ENCODE measurements at regions not wholly inside any gene's neighbourhood (a gene's known extent, or its start where the extent isn't known, plus 50 kb on each side); places are given as distances from the start of the nearest gene placed in this dataset.

GRCh38 chrX:40504801-40505605 is 75.8 kb upstream of the ATP6AP2 start:
- DNase-seq (ENCODE audit: low read depth), result peak; percentile 50
- TF ChIP-seq CTCF (conservative IDR thresholded peaks at IDR 0.05; ENCODE audit: control insufficient read depth, insufficient read depth, low read depth, low read length), result no peak

GRCh38 chrX:40503094-40503493 is 77.7 kb upstream of the ATP6AP2 start:
- no peak for DNase-seq (ENCODE audit: low read depth)
- no peak overlapping the region for H3K4me3 ChIP-seq (ENCODE audit: control insufficient read depth, low read depth, low read length)
- TF ChIP-seq CTCF (conservative IDR thresholded peaks at IDR 0.05; ENCODE audit: control insufficient read depth, insufficient read depth, low read depth, low read length), result no peak

More at GRCh38 chrX:40504801-40505605, 75.8 kb upstream of the ATP6AP2 start:
- no peak overlapping the region for H3K4me3 ChIP-seq (ENCODE audit: control insufficient read depth, low read depth, low read length)

- no peak overlapping the region for H3K4me3 ChIP-seq (ENCODE audit: control insufficient read depth, low read depth, low read length)
- TF ChIP-seq CTCF (conservative IDR thresholded peaks at IDR 0.05; ENCODE audit: control insufficient read depth, insufficient read depth, low read depth, low read length), result no peak
- no peak for DNase-seq (ENCODE audit: low read depth)
Observed at GRCh38 chrX:40502688-40503087, 78.1 kb upstream of the ATP6AP2 start.

GRCh38 chrX:40501164-40501855 is 79.5 kb upstream of the ATP6AP2 start:
- no peak overlapping the region for H3K4me3 ChIP-seq (ENCODE audit: control insufficient read depth, low read depth, low read length)
- no peak for TF ChIP-seq CTCF (conservative IDR thresholded peaks at IDR 0.05; ENCODE audit: control insufficient read depth, insufficient read depth, low read depth, low read length)

GRCh38 chrX:40496728-40497127 is 84.0 kb upstream of the ATP6AP2 start:
- H3K4me3 ChIP-seq (ENCODE audit: control insufficient read depth, low read depth, low read length), result no peak overlapping the region
- peak; percentile 7 for DNase-seq (ENCODE audit: low read depth)
- TF ChIP-seq CTCF (conservative IDR thresholded peaks at IDR 0.05; ENCODE audit: control insufficient read depth, insufficient read depth, low read depth, low read length), result peak; percentile 7

More at GRCh38 chrX:40501164-40501855, 79.5 kb upstream of the ATP6AP2 start:
- no peak for DNase-seq (ENCODE audit: low read depth)

- TF ChIP-seq CTCF (conservative IDR thresholded peaks at IDR 0.05; ENCODE audit: control insufficient read depth, insufficient read depth, low read depth, low read length), result no peak
- DNase-seq (ENCODE audit: low read depth), result no peak
- no peak overlapping the region for H3K4me3 ChIP-seq (ENCODE audit: control insufficient read depth, low read depth, low read length)
Observed at GRCh38 chrX:40495659-40496058, 85.1 kb upstream of the ATP6AP2 start.

Data from fibroblast of mammary gland (primary cell).